ENCODE measurements at regions not wholly inside any gene's neighbourhood (a gene's known extent, or its start where the extent isn't known, plus 50 kb on each side); places are given as distances from the start of the nearest gene placed in this dataset.

- no peak for ATAC-seq (replicated peaks)
- Mint-ChIP-seq H3K9me3 (peaks cover 0 to 1% of the 10 kb centered on the region in 2 donors), H3K27ac (no peak overlapping the region), H3K4me1 (ENCODE audit: low read depth in 2 of 2) (no peaks in the 10 kb centered on the region), H3K27me3 (no peaks in the 10 kb centered on the region), H3K4me3 (no peak overlapping the region), H3K36me3 (ENCODE audit: insufficient read depth) (no peaks in the 10 kb centered on the region)
- no peak for DNase-seq
These were observed 1080.0 kb downstream of the DSC3 start for GRCh38 chr18:29962579-29962978.

GRCh38 chr18:29960539-29960938 is 1082.0 kb downstream of the DSC3 start:
- ATAC-seq (replicated peaks) = no peak
- H3K27ac Mint-ChIP-seq = no peak overlapping the region
- no peak for DNase-seq
- no peak overlapping the region for H3K4me3 Mint-ChIP-seq
- no peaks in the 10 kb centered on the region for H3K27me3 Mint-ChIP-seq
- H3K4me1 Mint-ChIP-seq (ENCODE audit: low read depth in 2 of 2) = no peaks in the 10 kb centered on the region
- H3K36me3 Mint-ChIP-seq (ENCODE audit: insufficient read depth) = no peaks in the 10 kb centered on the region
- peaks cover 0 to 3% of the 10 kb centered on the region in 2 donors for H3K9me3 Mint-ChIP-seq

GRCh38 chr18:29930231-29930630 is 1112.3 kb downstream of the DSC3 start:
- no peak for DNase-seq
- Mint-ChIP-seq H3K4me1 (ENCODE audit: low read depth in 2 of 2) (no peaks in the 10 kb centered on the region), H3K4me3 (no peak overlapping the region), H3K27ac (no peak overlapping the region), H3K27me3 (no peaks in the 10 kb centered on the region), H3K36me3 (ENCODE audit: insufficient read depth) (no peaks in the 10 kb centered on the region), H3K9me3 (peaks cover 8 to 22% of the 10 kb centered on the region in 2 donors)
- ATAC-seq (replicated peaks) = no peak

- Mint-ChIP-seq H3K36me3 (ENCODE audit: insufficient read depth) (no peaks in the 10 kb centered on the region), H3K9me3 (peaks cover 8 to 22% of the 10 kb centered on the region in 2 donors), H3K4me1 (ENCODE audit: low read depth in 2 of 2) (no peaks in the 10 kb centered on the region), H3K4me3 (no peak overlapping the region), H3K27ac (no peak overlapping the region), H3K27me3 (no peaks in the 10 kb centered on the region)
- no peak for ATAC-seq (replicated peaks)
- no peak for DNase-seq
These were observed 1114.5 kb downstream of the DSC3 start for GRCh38 chr18:29928081-29928480.

GRCh38 chr18:29925566-29925965 is 1117.0 kb downstream of the DSC3 start:
- Mint-ChIP-seq H3K27ac (no peak overlapping the region), H3K4me1 (ENCODE audit: low read depth in 2 of 2) (no peaks in the 10 kb centered on the region), H3K36me3 (ENCODE audit: insufficient read depth) (no peaks in the 10 kb centered on the region), H3K9me3 (peaks cover 7 to 22% of the 10 kb centered on the region in 2 donors), H3K27me3 (no peaks in the 10 kb centered on the region), H3K4me3 (no peak overlapping the region)
- DNase-seq (no peak), ATAC-seq (replicated peaks) (no peak)

- ATAC-seq (replicated peaks) = no peak
These were observed 1130.2 kb downstream of the DSC3 start for GRCh38 chr18:29912351-29912750.

GRCh38 chr18:29892960-29893558 is 1149.5 kb downstream of the DSC3 start:
- no peak for DNase-seq
- ATAC-seq (replicated peaks) = no peak
- H3K4me3 Mint-ChIP-seq = no peak overlapping the region
- H3K36me3 Mint-ChIP-seq (ENCODE audit: insufficient read depth) = peaks cover 2% of the 10 kb centered on the region
- no peaks in the 10 kb centered on the region for H3K27me3 Mint-ChIP-seq
- peaks cover 0 to 10% of the 10 kb centered on the region in 2 donors for H3K9me3 Mint-ChIP-seq
- no peak overlapping the region for H3K27ac Mint-ChIP-seq
- no peaks in the 10 kb centered on the region for H3K4me1 Mint-ChIP-seq (ENCODE audit: low read depth in 2 of 2)

More at GRCh38 chr18:29912351-29912750, 1130.2 kb downstream of the DSC3 start:
- H3K4me1 Mint-ChIP-seq (ENCODE audit: low read depth in 2 of 2) = no peaks in the 10 kb centered on the region
- no peak overlapping the region for H3K4me3 Mint-ChIP-seq
- H3K27ac Mint-ChIP-seq = no peak overlapping the region
- no peaks in the 10 kb centered on the region for H3K36me3 Mint-ChIP-seq (ENCODE audit: insufficient read depth)
- DNase-seq = no peak
- H3K9me3 Mint-ChIP-seq = peaks cover 12 to 19% of the 10 kb centered on the region in 2 donors
- H3K27me3 Mint-ChIP-seq = no peaks in the 10 kb centered on the region

GRCh38 chr18:29883114-29883513 is 1159.4 kb downstream of the DSC3 start:
- Mint-ChIP-seq H3K36me3 (ENCODE audit: insufficient read depth) (no peaks in the 10 kb centered on the region), H3K27me3 (no peaks in the 10 kb centered on the region), H3K9me3 (peaks cover 0 to 2% of the 10 kb centered on the region in 2 donors), H3K4me1 (ENCODE audit: low read depth in 2 of 2) (no peaks in the 10 kb centered on the region), H3K4me3 (no peak overlapping the region), H3K27ac (no peak overlapping the region)
- no peak for ATAC-seq (replicated peaks)
- DNase-seq = no peak

GRCh38 chr18:29882620-29883019 is 1159.9 kb downstream of the DSC3 start:
- H3K27me3 Mint-ChIP-seq = no peaks in the 10 kb centered on the region
- H3K36me3 Mint-ChIP-seq (ENCODE audit: insufficient read depth) = no peaks in the 10 kb centered on the region
- no peak for ATAC-seq (replicated peaks)
- H3K9me3 Mint-ChIP-seq = peaks cover 0 to under 1% of the 10 kb centered on the region in 2 donors
- no peaks in the 10 kb centered on the region for H3K4me1 Mint-ChIP-seq (ENCODE audit: low read depth in 2 of 2)
- H3K27ac Mint-ChIP-seq = no peak overlapping the region
- no peak overlapping the region for H3K4me3 Mint-ChIP-seq
- no peak for DNase-seq

- ATAC-seq (replicated peaks) (no peak), DNase-seq (no peak)
- Mint-ChIP-seq H3K4me1 (ENCODE audit: low read depth in 2 of 2) (no peaks in the 10 kb centered on the region), H3K4me3 (no peak overlapping the region), H3K9me3 (peaks cover 5 to 8% of the 10 kb centered on the region in 2 donors), H3K36me3 (ENCODE audit: insufficient read depth) (no peaks in the 10 kb centered on the region), H3K27me3 (no peaks in the 10 kb centered on the region), H3K27ac (no peak overlapping the region)
These were observed 1162.8 kb downstream of the DSC3 start for GRCh38 chr18:29879763-29880162.

GRCh38 chr18:29874519-29875098 is 1167.9 kb downstream of the DSC3 start:
- Mint-ChIP-seq H3K4me1 (ENCODE audit: low read depth in 2 of 2) (no peaks in the 10 kb centered on the region), H3K4me3 (no peak overlapping the region), H3K36me3 (ENCODE audit: insufficient read depth) (no peaks in the 10 kb centered on the region), H3K27ac (no peak overlapping the region), H3K27me3 (no peaks in the 10 kb centered on the region), H3K9me3 (peaks cover 11 to 16% of the 10 kb centered on the region in 2 donors)
- no peak for ATAC-seq (replicated peaks)
- no peak for DNase-seq

- no peak overlapping the region for H3K27ac Mint-ChIP-seq
- ATAC-seq (replicated peaks) = no peak
- H3K4me3 Mint-ChIP-seq = no peak overlapping the region
- H3K4me1 Mint-ChIP-seq (ENCODE audit: low read depth in 2 of 2) = no peaks in the 10 kb centered on the region
- peaks cover 11 to 16% of the 10 kb centered on the region in 2 donors for H3K9me3 Mint-ChIP-seq
- H3K27me3 Mint-ChIP-seq = no peaks in the 10 kb centered on the region
- no peaks in the 10 kb centered on the region for H3K36me3 Mint-ChIP-seq (ENCODE audit: insufficient read depth)
- no peak for DNase-seq
These were observed 1169.3 kb downstream of the DSC3 start for GRCh38 chr18:29873211-29873610.

- no peak for ATAC-seq (replicated peaks)
- H3K36me3 Mint-ChIP-seq (ENCODE audit: insufficient read depth) = no peaks in the 10 kb centered on the region
- H3K27ac Mint-ChIP-seq = no peak overlapping the region
- no peak for DNase-seq
- H3K9me3 Mint-ChIP-seq = peaks cover 8% of the 10 kb centered on the region in 2 donors
- no peak overlapping the region for H3K4me3 Mint-ChIP-seq
- H3K27me3 Mint-ChIP-seq = no peaks in the 10 kb centered on the region
- no peaks in the 10 kb centered on the region for H3K4me1 Mint-ChIP-seq (ENCODE audit: low read depth in 2 of 2)
These were observed 1171.3 kb downstream of the DSC3 start for GRCh38 chr18:29871246-29871645.

- peaks cover 4 to 10% of the 10 kb centered on the region in 2 donors for H3K9me3 Mint-ChIP-seq
- no peak for DNase-seq
- H3K27me3 Mint-ChIP-seq = no peaks in the 10 kb centered on the region
- no peak for ATAC-seq (replicated peaks)
- no peaks in the 10 kb centered on the region for H3K36me3 Mint-ChIP-seq (ENCODE audit: insufficient read depth)
- no peak overlapping the region for H3K4me3 Mint-ChIP-seq
- no peaks in the 10 kb centered on the region for H3K4me1 Mint-ChIP-seq (ENCODE audit: low read depth in 2 of 2)
- H3K27ac Mint-ChIP-seq = no peak overlapping the region
These were observed 1179.7 kb downstream of the DSC3 start for GRCh38 chr18:29862824-29863223.

Measured in effector memory CD8-positive, alpha-beta T cell (primary cell).